Ovary (tissue), 3 donors: ENCODE measurements at regions not wholly inside any gene's neighbourhood (a gene's known extent, or its start where the extent isn't known, plus 50 kb on each side); places are given as distances from the start of the nearest gene placed in this dataset.
"Not testable (repeated sequence)": the region's sequence is repeated elsewhere in the genome, so short reads cannot be mapped to it uniquely, and the experiment has no call there.

Source experiments
- POLR2A ChIP-seq: fragments of 450-650 bp; IDR thresholded peaks from one replicate; pipeline ENCODE4 v1.6.1; 2017; ENCODE audit warnings: antibody characterized with exemption, mild to moderate bottlenecking, moderate library complexity
- TF ChIP-seq, protein P1 (sequence below), 3 donors: fragments of 450-650 bp in 2 of 3; fragments of 200-600 bp in 1 of 3; IDR thresholded peaks; one replicate each; pipeline versions ENCODE4 v1.5.1 to v1.8.0; 2016 to 2022; ENCODE audit warnings: antibody characterized with exemption in 3 of 3, mild to moderate bottlenecking in 1 of 3
- donor health status: DM: no; HTN: no; CAD: no.

DNA sequence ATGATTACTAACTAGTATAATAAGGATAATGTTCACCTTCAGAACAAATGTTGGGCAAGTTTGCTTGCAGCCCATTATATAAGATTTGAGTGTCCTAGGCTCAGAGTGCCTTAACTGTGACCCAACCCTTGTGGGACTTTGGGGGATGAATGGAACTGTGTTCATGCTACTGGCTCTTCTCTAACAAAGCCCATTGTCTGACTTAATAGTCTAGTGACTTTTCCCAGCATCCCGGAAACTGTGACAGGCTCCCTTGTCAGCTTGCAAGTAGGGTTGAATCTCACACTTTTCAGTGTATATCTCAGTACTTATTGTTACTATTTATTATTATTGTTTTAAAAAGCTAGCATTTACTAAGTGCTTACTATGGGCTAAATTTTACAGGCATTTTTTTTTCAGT is 729.2 kb downstream of the PRIM2 start:
- not testable (repeated sequence) for TF ChIP-seq POLR2A
- TF ChIP-seq, protein P1, sequence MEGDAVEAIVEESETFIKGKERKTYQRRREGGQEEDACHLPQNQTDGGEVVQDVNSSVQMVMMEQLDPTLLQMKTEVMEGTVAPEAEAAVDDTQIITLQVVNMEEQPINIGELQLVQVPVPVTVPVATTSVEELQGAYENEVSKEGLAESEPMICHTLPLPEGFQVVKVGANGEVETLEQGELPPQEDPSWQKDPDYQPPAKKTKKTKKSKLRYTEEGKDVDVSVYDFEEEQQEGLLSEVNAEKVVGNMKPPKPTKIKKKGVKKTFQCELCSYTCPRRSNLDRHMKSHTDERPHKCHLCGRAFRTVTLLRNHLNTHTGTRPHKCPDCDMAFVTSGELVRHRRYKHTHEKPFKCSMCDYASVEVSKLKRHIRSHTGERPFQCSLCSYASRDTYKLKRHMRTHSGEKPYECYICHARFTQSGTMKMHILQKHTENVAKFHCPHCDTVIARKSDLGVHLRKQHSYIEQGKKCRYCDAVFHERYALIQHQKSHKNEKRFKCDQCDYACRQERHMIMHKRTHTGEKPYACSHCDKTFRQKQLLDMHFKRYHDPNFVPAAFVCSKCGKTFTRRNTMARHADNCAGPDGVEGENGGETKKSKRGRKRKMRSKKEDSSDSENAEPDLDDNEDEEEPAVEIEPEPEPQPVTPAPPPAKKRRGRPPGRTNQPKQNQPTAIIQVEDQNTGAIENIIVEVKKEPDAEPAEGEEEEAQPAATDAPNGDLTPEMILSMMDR (IDR thresholded peaks at IDR 0.05) = not testable (repeated sequence)
